Panc1 (cell line): ENCODE measurements at regions not wholly inside any gene's neighbourhood (a gene's known extent, or its start where the extent isn't known, plus 50 kb on each side); places are given as distances from the start of the nearest gene placed in this dataset.

ENCODE experiments used
- ATAC-seq: fragments of 200-7000 bp; cut with Tn5 transposase; 2 replicates; pipeline ENCODE4 v1.9.1; 2020; ENCODE audit warnings: mild to moderate bottlenecking, moderate library complexity
- BruUV-seq: library from RNA; stranded (reverse); fragments of 400-500 nt; replicated peaks from 2 replicates; lab custom pipeline; 2021; lab: Mats Ljungman, UMichigan
- CTCF ChIA-PET: fragments of 300-600 bp; sonication (Branson Sonifier 250); formaldehyde crosslinking; loops from one replicate; lab custom pipeline; 2022; ENCODE audit warnings: antibody characterized with exemption; lab: Charles Lee
- POLR2A ChIA-PET: fragments of 300-600 bp; sonication (Branson Sonifier 250); formaldehyde crosslinking; loops from one replicate; lab custom pipeline; 2022; ENCODE audit warnings: antibody characterized with exemption; lab: Charles Lee
- DNase-seq: peaks from one replicate; pipeline ENCODE4 v3.0.0-alpha.2; 2010; ENCODE audit warnings: low read depth, low spot score
- H3K27ac ChIP-seq: 2 replicates; pipeline ENCODE4 v1.5.1; 2011; ENCODE audit warnings: mild to moderate bottlenecking, low read length, inconsistent platforms
- H3K27me3 ChIP-seq: fragments of 200-500 bp; sonication (Bioruptor generic); 2 replicates; pipeline ENCODE4 v1.6.0; 2014; ENCODE audit warnings: low read length, inconsistent platforms; ENCODE audit not compliant: control insufficient read depth, insufficient read depth
- H3K36me3 ChIP-seq: fragments of 200-500 bp; sonication (Bioruptor generic); 2 replicates; pipeline ENCODE4 v1.5.1; 2014; ENCODE audit warnings: inconsistent platforms, mild to moderate bottlenecking, low read length, moderate library complexity; ENCODE audit not compliant: control insufficient read depth, insufficient read depth
- H3K4me1 ChIP-seq: 2 replicates; pipeline ENCODE4 v1.5.1; 2011; ENCODE audit warnings: inconsistent platforms, mild to moderate bottlenecking, low read length, moderate library complexity; ENCODE audit not compliant: control insufficient read depth, insufficient read depth
- H3K4me3 ChIP-seq, 2 experiments: 2 replicates each; pipeline ENCODE4 v1.5.1; 2011 to 2012; ENCODE audit warnings: low read depth in 2 of 2, low read length in 2 of 2, mild to moderate bottlenecking in 2 of 2, inconsistent platforms in 1 of 2, moderate library complexity in 1 of 2
- H3K9me3 ChIP-seq: fragments of 200-500 bp; sonication (Bioruptor generic); 2 replicates; pipeline ENCODE4 v1.5.1; 2014; ENCODE audit warnings: low read depth, mild to moderate bottlenecking, inconsistent platforms, low read length, moderate library complexity; ENCODE audit not compliant: control insufficient read depth, insufficient read depth
- POLR2AphosphoS5 ChIP-seq: IDR thresholded peaks from 2 replicates; pipeline ENCODE4 v1.6.1; 2012; ENCODE audit warnings: mild to moderate bottlenecking, low read depth, low read length, moderate library complexity
- SIN3A ChIP-seq: IDR thresholded peaks from 2 replicates; pipeline ENCODE4 v1.6.1; 2012; ENCODE audit warnings: low read depth, mild to moderate bottlenecking, low read length, moderate library complexity, borderline replicate concordance; ENCODE audit not compliant: insufficient read depth
- in situ Hi-C: cut with HindIII; loops from 2 replicates; pipeline ENCODE4 v1.10.0; 2016; ENCODE audit warnings: low sequenced_read_pairs, low pct_unique_long_range_greater_than_20kb
- intact Hi-C: fragments of 100-400 bp; cut with micrococcal nuclease; formaldehyde crosslinking; loops from one replicate; pipeline ENCODE4 v1.10.0; 2022; ENCODE audit not compliant: unreplicated experiment
- TF ChIP-seq, protein P1 (sequence below), 2 experiments: IDR thresholded peaks; 2 replicates each; pipeline ENCODE4 v1.6.1; 2011 to 2012; ENCODE audit warnings: low read depth in 2 of 2, control low read depth in 1 of 2, low read length in 1 of 2, mild to moderate bottlenecking in 1 of 2, moderate library complexity in 1 of 2; ENCODE audit not compliant: insufficient read depth in 1 of 2
- TF ChIP-seq, protein P2 (sequence below): fragments of 450-650 bp; IDR thresholded peaks from 2 replicates; pipeline ENCODE4 v1.5.1; 2017; ENCODE audit warnings: mild to moderate bottlenecking

DNA sequence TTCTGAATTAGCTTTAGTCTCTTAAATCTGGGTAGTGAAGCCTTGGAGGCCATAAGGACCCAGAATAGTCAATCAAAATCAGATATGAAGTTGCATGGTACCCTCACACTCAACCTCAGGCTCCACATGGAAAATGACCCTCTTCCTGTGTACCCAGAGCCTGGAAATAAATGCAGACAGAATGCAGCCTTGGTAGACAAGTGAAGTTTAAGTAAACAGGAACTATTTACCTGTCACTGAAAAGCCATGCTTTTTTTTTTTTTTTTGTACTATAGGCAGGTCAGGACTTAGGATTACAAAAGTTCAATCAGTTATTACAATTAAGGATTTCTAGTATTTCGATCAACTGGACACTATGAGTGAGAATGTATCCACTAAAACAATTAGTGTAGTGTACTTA lies 2654.2 kb upstream of the PCDH20 start:
- ChIA-PET POLR2A (no interaction called here), CTCF (no interaction called here)
- DNase-seq = no peak
- TF ChIP-seq, protein P1, sequence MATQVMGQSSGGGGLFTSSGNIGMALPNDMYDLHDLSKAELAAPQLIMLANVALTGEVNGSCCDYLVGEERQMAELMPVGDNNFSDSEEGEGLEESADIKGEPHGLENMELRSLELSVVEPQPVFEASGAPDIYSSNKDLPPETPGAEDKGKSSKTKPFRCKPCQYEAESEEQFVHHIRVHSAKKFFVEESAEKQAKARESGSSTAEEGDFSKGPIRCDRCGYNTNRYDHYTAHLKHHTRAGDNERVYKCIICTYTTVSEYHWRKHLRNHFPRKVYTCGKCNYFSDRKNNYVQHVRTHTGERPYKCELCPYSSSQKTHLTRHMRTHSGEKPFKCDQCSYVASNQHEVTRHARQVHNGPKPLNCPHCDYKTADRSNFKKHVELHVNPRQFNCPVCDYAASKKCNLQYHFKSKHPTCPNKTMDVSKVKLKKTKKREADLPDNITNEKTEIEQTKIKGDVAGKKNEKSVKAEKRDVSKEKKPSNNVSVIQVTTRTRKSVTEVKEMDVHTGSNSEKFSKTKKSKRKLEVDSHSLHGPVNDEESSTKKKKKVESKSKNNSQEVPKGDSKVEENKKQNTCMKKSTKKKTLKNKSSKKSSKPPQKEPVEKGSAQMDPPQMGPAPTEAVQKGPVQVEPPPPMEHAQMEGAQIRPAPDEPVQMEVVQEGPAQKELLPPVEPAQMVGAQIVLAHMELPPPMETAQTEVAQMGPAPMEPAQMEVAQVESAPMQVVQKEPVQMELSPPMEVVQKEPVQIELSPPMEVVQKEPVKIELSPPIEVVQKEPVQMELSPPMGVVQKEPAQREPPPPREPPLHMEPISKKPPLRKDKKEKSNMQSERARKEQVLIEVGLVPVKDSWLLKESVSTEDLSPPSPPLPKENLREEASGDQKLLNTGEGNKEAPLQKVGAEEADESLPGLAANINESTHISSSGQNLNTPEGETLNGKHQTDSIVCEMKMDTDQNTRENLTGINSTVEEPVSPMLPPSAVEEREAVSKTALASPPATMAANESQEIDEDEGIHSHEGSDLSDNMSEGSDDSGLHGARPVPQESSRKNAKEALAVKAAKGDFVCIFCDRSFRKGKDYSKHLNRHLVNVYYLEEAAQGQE (IDR thresholded peaks at IDR 0.05; ENCODE audit: insufficient read depth in 1 of 2, low read depth in 2 of 2, low read length in 1 of 2) = no peak
- TF ChIP-seq, protein P2, sequence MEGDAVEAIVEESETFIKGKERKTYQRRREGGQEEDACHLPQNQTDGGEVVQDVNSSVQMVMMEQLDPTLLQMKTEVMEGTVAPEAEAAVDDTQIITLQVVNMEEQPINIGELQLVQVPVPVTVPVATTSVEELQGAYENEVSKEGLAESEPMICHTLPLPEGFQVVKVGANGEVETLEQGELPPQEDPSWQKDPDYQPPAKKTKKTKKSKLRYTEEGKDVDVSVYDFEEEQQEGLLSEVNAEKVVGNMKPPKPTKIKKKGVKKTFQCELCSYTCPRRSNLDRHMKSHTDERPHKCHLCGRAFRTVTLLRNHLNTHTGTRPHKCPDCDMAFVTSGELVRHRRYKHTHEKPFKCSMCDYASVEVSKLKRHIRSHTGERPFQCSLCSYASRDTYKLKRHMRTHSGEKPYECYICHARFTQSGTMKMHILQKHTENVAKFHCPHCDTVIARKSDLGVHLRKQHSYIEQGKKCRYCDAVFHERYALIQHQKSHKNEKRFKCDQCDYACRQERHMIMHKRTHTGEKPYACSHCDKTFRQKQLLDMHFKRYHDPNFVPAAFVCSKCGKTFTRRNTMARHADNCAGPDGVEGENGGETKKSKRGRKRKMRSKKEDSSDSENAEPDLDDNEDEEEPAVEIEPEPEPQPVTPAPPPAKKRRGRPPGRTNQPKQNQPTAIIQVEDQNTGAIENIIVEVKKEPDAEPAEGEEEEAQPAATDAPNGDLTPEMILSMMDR = no peak
- no peak for TF ChIP-seq SIN3A
- Histone ChIP-seq H3K27me3 (no peaks in the 10 kb centered on the region), H3K4me3 (no peak overlapping the region), H3K4me1 (no peaks in the 10 kb centered on the region), H3K27ac (no peak overlapping the region), H3K36me3 (no peaks in the 10 kb centered on the region), H3K9me3 (no peaks in the 10 kb centered on the region)
- no TSS peak for BruUV-seq
- in situ Hi-C loops = no loop called here
- intact Hi-C loops = no loop called here
- ATAC-seq = no peak

DNA sequence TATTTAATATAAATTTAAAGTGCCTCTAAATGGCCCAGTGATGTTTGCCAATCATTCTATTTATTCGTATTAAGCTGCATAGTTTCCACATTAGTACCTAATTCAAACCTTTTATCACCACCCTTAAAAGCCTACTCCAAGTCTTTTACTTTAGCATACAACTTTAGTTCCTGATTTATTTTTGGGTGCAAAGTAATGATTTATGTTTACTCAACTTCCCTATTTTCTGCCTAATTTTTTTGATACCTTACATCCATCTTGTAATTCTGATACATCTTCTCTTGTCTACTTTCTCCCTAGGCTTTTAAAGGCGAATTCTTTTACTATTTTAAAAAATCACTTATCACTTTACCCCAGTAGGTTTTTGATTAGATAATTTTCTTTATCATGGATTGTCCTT lies 2651.1 kb upstream of the PCDH20 start:
- DNase-seq (no peak), ATAC-seq (no peak)
- POLR2A ChIA-PET = no interaction called here
- CTCF ChIA-PET = no interaction called here
- no peaks in the 10 kb centered on the region for H3K4me1 ChIP-seq
- no peak overlapping the region for H3K4me3 ChIP-seq
- TF ChIP-seq SIN3A = no peak
- BruUV-seq = no TSS peak
- H3K27ac ChIP-seq = no peak overlapping the region
- H3K9me3 ChIP-seq = no peaks in the 10 kb centered on the region
- H3K36me3 ChIP-seq = no peaks in the 10 kb centered on the region
- in situ Hi-C loops (no loop called here), intact Hi-C loops (no loop called here)
- no peaks in the 10 kb centered on the region for H3K27me3 ChIP-seq

DNA sequence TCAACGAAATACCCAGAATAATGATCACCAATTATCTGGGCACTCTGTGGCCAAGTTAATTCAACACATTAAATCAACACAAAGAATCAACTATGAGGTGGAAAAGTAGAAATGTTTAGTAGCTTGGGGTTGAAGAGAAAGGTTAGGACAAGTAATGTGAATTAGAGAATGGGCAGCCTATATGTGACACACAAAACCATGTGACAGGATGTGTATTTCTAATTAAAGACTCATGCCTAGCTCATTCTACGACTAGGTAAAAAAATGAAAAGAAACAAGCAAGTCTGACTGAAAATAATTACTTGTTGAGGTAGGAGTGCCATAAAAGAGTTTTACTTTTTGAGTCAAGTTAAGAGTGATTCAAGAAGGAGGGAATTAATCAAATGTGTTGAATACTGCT lies 2646.0 kb upstream of the PCDH20 start:
- no peak for TF ChIP-seq POLR2AphosphoS5
- TF ChIP-seq, protein P1 (IDR thresholded peaks at IDR 0.05; ENCODE audit: insufficient read depth in 1 of 2, low read depth in 2 of 2, low read length in 1 of 2) = no peak
- no peaks in the 10 kb centered on the region for H3K4me1 ChIP-seq
- no peak overlapping the region for H3K27ac ChIP-seq
- ChIA-PET POLR2A (no interaction called here), CTCF (no interaction called here)
- no peaks in the 10 kb centered on the region for H3K9me3 ChIP-seq
- BruUV-seq = no TSS peak
- in situ Hi-C loops (no loop called here), intact Hi-C loops (no loop called here)
- H3K27me3 ChIP-seq = no peaks in the 10 kb centered on the region
- no peak for DNase-seq
- ATAC-seq = no peak
- H3K36me3 ChIP-seq = no peaks in the 10 kb centered on the region
- H3K4me3 ChIP-seq = no peak overlapping the region
